Thoracic aorta (tissue), 2 donors: ENCODE measurements at regions not wholly inside any gene's neighbourhood (a gene's known extent, or its start where the extent isn't known, plus 50 kb on each side); places are given as distances from the start of the nearest gene placed in this dataset.

Source experiments
- ATAC-seq: fragments of 150-250 bp; one replicate; pipeline ENCODE4 v1.8.0; 2017; ENCODE audit warnings: low read depth; ENCODE audit not compliant: insufficient number of reproducible peaks, low FRiP score
- DNase-seq: peaks from one replicate; pipeline ENCODE4 v3.0.0-alpha.2; 2020; ENCODE audit warnings: low spot score
- H3K27ac ChIP-seq, 2 donors: fragments of 200-600 bp; sonication (generic); 1 replicate in 1 of 2; 2 replicates in 1 of 2; pipeline ENCODE4 v1.5.1; 2016; ENCODE audit warnings: mild to moderate bottlenecking in 2 of 2, moderate library complexity in 2 of 2
- H3K27me3 ChIP-seq: fragments of 200-600 bp; sonication (generic); replicated peaks from 2 replicates; pipeline ENCODE4 v1.6.0; 2016; ENCODE audit warnings: mild to moderate bottlenecking; ENCODE audit not compliant: insufficient read depth
- H3K36me3 ChIP-seq: fragments of 200-600 bp; sonication (generic); one replicate; pipeline ENCODE4 v1.5.1; 2016
- H3K4me1 ChIP-seq, 2 donors: fragments of 200-600 bp; sonication (generic); 1 replicate in 1 of 2; 2 replicates in 1 of 2; pipeline versions ENCODE4 v1.5.1 to v1.6.0; 2016; ENCODE audit warnings: low read depth in 2 of 2, mild to moderate bottlenecking in 1 of 2; ENCODE audit not compliant: control insufficient read depth in 1 of 2
- H3K4me3 ChIP-seq: fragments of 200-600 bp; sonication (generic); 2 replicates; pipeline ENCODE4 v1.5.1; 2016; ENCODE audit warnings: mild to moderate bottlenecking
- H3K9me3 ChIP-seq: fragments of 200-600 bp; sonication (generic); 2 replicates; pipeline ENCODE4 v1.5.1; 2016
- TF ChIP-seq, protein P1 (sequence below): fragments of 200-600 bp; sonication (generic); IDR thresholded peaks from one replicate; pipeline ENCODE4 v1.5.1; 2019; ENCODE audit warnings: antibody characterized with exemption

GRCh38 chr21:22421416-22422180 is 1423.4 kb downstream of the NCAM2 start:
- DNase-seq (no peak), ATAC-seq (no peak)
- Histone ChIP-seq H3K36me3 (no peaks in the 10 kb centered on the region), H3K9me3 (no peaks in the 10 kb centered on the region), H3K4me3 (no peak overlapping the region), H3K4me1 (no peaks in the 10 kb centered on the region), H3K27me3 (no peaks in the 10 kb centered on the region), H3K27ac (no peak overlapping the region)
- TF ChIP-seq, protein P1, sequence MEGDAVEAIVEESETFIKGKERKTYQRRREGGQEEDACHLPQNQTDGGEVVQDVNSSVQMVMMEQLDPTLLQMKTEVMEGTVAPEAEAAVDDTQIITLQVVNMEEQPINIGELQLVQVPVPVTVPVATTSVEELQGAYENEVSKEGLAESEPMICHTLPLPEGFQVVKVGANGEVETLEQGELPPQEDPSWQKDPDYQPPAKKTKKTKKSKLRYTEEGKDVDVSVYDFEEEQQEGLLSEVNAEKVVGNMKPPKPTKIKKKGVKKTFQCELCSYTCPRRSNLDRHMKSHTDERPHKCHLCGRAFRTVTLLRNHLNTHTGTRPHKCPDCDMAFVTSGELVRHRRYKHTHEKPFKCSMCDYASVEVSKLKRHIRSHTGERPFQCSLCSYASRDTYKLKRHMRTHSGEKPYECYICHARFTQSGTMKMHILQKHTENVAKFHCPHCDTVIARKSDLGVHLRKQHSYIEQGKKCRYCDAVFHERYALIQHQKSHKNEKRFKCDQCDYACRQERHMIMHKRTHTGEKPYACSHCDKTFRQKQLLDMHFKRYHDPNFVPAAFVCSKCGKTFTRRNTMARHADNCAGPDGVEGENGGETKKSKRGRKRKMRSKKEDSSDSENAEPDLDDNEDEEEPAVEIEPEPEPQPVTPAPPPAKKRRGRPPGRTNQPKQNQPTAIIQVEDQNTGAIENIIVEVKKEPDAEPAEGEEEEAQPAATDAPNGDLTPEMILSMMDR = no peak

GRCh38 chr21:22438428-22439086 is 1440.3 kb downstream of the NCAM2 start:
- no peak for ATAC-seq
- TF ChIP-seq, protein P1 = no peak
- no peaks in the 10 kb centered on the region for H3K27me3 ChIP-seq

GRCh38 chr21:22444990-22445389 is 1446.8 kb downstream of the NCAM2 start:
- no peak overlapping the region for H3K27ac ChIP-seq
- ATAC-seq = no peak
- no peaks in the 10 kb centered on the region for H3K27me3 ChIP-seq
- H3K4me1 ChIP-seq = no peaks in the 10 kb centered on the region
- H3K4me3 ChIP-seq = no peak overlapping the region
- no peaks in the 10 kb centered on the region for H3K9me3 ChIP-seq
- TF ChIP-seq, protein P1 = no peak
- no peaks in the 10 kb centered on the region for H3K36me3 ChIP-seq
- no peak for DNase-seq

More at GRCh38 chr21:22438428-22439086, 1440.3 kb downstream of the NCAM2 start:
- Histone ChIP-seq H3K36me3 (no peaks in the 10 kb centered on the region), H3K4me1 (no peaks in the 10 kb centered on the region), H3K4me3 (no peak overlapping the region), H3K9me3 (no peaks in the 10 kb centered on the region), H3K27ac (no peak overlapping the region)
- DNase-seq = no peak

DNA sequence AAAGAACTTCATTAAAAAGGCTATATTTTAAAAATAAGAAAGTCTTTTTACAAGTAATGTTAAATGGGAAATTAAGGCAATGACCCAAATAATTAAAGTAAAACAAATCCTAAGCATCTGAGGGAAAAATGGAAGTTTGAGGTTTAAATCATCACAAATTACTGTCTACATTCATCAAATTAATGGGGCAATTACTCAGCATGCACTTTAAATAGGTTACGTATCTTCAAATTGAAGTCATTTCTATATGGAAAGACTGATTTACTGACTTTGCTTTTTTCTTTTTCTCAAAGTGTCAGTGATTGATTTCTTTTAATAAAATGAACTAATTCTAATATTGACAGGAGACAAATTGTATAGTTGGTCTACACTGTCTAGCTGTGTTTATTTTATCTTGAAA is 1452.3 kb downstream of the NCAM2 start:
- H3K27ac ChIP-seq = no peak overlapping the region
- no peak for ATAC-seq
- no peak for DNase-seq
- no peak overlapping the region for H3K4me3 ChIP-seq
- TF ChIP-seq, protein P1 = no peak
- no peaks in the 10 kb centered on the region for H3K4me1 ChIP-seq
- no peaks in the 10 kb centered on the region for H3K9me3 ChIP-seq
- no peaks in the 10 kb centered on the region for H3K36me3 ChIP-seq
- no peaks in the 10 kb centered on the region for H3K27me3 ChIP-seq

DNA sequence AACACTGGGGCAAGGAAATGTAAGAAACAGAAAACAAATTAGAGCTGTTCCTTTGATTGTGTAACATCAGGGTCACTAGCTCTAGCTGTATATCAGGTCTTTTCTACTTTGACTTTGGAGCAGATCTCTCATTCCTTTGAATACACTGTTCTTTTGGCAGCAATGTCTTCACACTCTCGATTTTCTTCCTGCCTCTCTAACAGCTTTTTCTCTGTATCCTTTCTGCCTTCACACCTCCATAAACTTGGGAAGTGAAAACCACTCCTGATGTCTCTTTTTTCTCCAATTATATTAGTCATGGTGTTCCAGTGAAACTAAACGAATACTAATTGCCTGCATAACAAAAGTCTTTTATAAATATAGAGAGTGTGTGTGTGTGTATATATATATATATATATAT is 1458.0 kb downstream of the NCAM2 start:
- H3K4me1 ChIP-seq = no peaks in the 10 kb centered on the region
- DNase-seq (no peak), ATAC-seq (no peak)
- TF ChIP-seq, protein P1 = no peak
- H3K27me3 ChIP-seq = no peaks in the 10 kb centered on the region
- H3K27ac ChIP-seq = no peak overlapping the region
- no peak overlapping the region for H3K4me3 ChIP-seq
- no peaks in the 10 kb centered on the region for H3K9me3 ChIP-seq
- no peaks in the 10 kb centered on the region for H3K36me3 ChIP-seq
